Fibroblast of lung (primary cell): ENCODE measurements at regions not wholly inside any gene's neighbourhood (a gene's known extent, or its start where the extent isn't known, plus 50 kb on each side); places are given as distances from the start of the nearest gene placed in this dataset.

Experiments used
- DNase-seq, 2 donors: peaks; one replicate each; pipeline versions ENCODE4 v3.0.0 to v3.0.0-alpha.2; 2010; ENCODE audit warnings: low read depth in 2 of 2
- H2AFZ ChIP-seq: 2 replicates; pipeline ENCODE4 v1.5.1; 2012; ENCODE audit warnings: low read length, control low read depth, inconsistent platforms
- H3K27ac ChIP-seq: 2 replicates; pipeline ENCODE4 v1.5.1; 2011; ENCODE audit warnings: low read length, control low read depth; ENCODE audit not compliant: insufficient read depth
- H3K27me3 ChIP-seq: 2 replicates; pipeline ENCODE4 v1.5.1; 2011; ENCODE audit warnings: mild to moderate bottlenecking, low read length; ENCODE audit not compliant: control insufficient read depth, insufficient read depth
- H3K36me3 ChIP-seq: 2 replicates; pipeline ENCODE4 v1.5.1; 2011; ENCODE audit warnings: low read length; ENCODE audit not compliant: control insufficient read depth, insufficient read depth
- H3K4me1 ChIP-seq: 2 replicates; pipeline ENCODE4 v1.5.1; 2011; ENCODE audit warnings: low read length; ENCODE audit not compliant: control insufficient read depth, insufficient read depth; ENCODE audit errors: extremely low read depth
- H3K4me2 ChIP-seq: 2 replicates; pipeline ENCODE4 v1.5.1; 2011; ENCODE audit warnings: low read length, control low read depth; ENCODE audit not compliant: insufficient read depth; ENCODE audit errors: extremely low read depth
- H3K4me3 ChIP-seq, 4 experiments: fragments of 200-600 bp in 1 of 4; sonication (generic) in 1 of 4; replicated peaks in 1 of 4; 2 replicates each; pipeline ENCODE4 v1.5.1; 2011 to 2016; ENCODE audit warnings: low read length in 4 of 4, low read depth in 3 of 4, mild to moderate bottlenecking in 3 of 4, control low read depth in 2 of 4, inconsistent platforms in 1 of 4, mixed read lengths in 1 of 4; ENCODE audit not compliant: insufficient read depth in 1 of 4; ENCODE audit errors: control extremely low read depth in 1 of 4
- H3K79me2 ChIP-seq: 2 replicates; pipeline ENCODE4 v1.5.1; 2012; ENCODE audit warnings: mild to moderate bottlenecking, low read length, inconsistent platforms; ENCODE audit not compliant: control insufficient read depth, insufficient read depth
- H3K9ac ChIP-seq: 2 replicates; pipeline ENCODE4 v1.5.1; 2011; ENCODE audit warnings: mild to moderate bottlenecking, low read length, control low read depth; ENCODE audit not compliant: insufficient read depth
- H3K9me3 ChIP-seq: 2 replicates; pipeline ENCODE4 v1.5.1; 2012; ENCODE audit warnings: low read depth, low read length; ENCODE audit not compliant: control insufficient read depth, insufficient read depth
- H4K20me1 ChIP-seq: 2 replicates; pipeline ENCODE4 v1.5.1; 2011; ENCODE audit warnings: low read length; ENCODE audit not compliant: control insufficient read depth, insufficient read depth; ENCODE audit errors: extremely low read depth
- EZH2 ChIP-seq: IDR thresholded peaks from 2 replicates; pipeline ENCODE4 v1.5.1; 2012; ENCODE audit warnings: low read length, control low read depth, mild to moderate bottlenecking; ENCODE audit errors: missing control alignments
- TF ChIP-seq, protein P1 (sequence below), 2 donors: IDR thresholded peaks in 1 of 2; conservative IDR thresholded peaks in 1 of 2; 1 replicate in 1 of 2; 2 replicates in 1 of 2; pipeline ENCODE4 v1.5.1; 2011 to 2012; ENCODE audit warnings: low read length in 2 of 2, control low read depth in 1 of 2, inconsistent platforms in 1 of 2, low read depth in 1 of 2, mild to moderate bottlenecking in 1 of 2

DNA sequence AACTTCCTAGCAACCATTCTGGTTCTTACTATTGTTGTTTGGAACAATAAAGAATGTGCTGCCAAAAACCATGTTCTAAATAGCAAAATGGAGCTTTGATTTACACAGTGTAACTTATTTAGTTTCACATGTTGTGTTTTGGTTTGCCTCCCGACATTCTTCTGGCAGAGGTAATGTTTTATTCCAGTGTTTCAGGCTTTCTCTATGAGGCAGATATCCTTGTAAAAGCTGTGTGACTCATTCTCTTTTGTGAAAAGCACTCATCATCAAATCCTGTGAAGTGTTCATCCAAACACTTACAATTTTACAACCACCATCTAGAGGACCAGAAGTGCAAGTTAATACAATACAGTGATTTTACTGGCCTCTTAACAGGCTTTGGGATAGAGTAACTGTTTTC is 219.0 kb upstream of the GIMD1 start:
- no peak overlapping the region for H3K27ac ChIP-seq
- peak in 1 of 2 donors; percentile 87 for DNase-seq
- no peaks in the 10 kb centered on the region for H3K36me3 ChIP-seq
- H3K4me2 ChIP-seq: peak overlapping the region; percentile 41
- peak overlapping the region; percentile 45 for H2AFZ ChIP-seq
- peaks cover 3% of the 10 kb centered on the region for H3K4me1 ChIP-seq
- TF ChIP-seq, protein P1, sequence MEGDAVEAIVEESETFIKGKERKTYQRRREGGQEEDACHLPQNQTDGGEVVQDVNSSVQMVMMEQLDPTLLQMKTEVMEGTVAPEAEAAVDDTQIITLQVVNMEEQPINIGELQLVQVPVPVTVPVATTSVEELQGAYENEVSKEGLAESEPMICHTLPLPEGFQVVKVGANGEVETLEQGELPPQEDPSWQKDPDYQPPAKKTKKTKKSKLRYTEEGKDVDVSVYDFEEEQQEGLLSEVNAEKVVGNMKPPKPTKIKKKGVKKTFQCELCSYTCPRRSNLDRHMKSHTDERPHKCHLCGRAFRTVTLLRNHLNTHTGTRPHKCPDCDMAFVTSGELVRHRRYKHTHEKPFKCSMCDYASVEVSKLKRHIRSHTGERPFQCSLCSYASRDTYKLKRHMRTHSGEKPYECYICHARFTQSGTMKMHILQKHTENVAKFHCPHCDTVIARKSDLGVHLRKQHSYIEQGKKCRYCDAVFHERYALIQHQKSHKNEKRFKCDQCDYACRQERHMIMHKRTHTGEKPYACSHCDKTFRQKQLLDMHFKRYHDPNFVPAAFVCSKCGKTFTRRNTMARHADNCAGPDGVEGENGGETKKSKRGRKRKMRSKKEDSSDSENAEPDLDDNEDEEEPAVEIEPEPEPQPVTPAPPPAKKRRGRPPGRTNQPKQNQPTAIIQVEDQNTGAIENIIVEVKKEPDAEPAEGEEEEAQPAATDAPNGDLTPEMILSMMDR (conservative IDR thresholded peaks at IDR 0.05 in 1 of 2, IDR thresholded peaks at IDR 0.05 in 1 of 2; ENCODE audit: low read depth in 1 of 2, low read length in 2 of 2): no peak
- TF ChIP-seq EZH2: no peak
- H3K4me3 ChIP-seq: no peak overlapping the region
- no peaks in the 10 kb centered on the region for H3K79me2 ChIP-seq
- H3K9me3 ChIP-seq: no peaks in the 10 kb centered on the region
- H4K20me1 ChIP-seq: no peaks in the 10 kb centered on the region
- H3K27me3 ChIP-seq: no peaks in the 10 kb centered on the region
- no peak overlapping the region for H3K9ac ChIP-seq

DNA sequence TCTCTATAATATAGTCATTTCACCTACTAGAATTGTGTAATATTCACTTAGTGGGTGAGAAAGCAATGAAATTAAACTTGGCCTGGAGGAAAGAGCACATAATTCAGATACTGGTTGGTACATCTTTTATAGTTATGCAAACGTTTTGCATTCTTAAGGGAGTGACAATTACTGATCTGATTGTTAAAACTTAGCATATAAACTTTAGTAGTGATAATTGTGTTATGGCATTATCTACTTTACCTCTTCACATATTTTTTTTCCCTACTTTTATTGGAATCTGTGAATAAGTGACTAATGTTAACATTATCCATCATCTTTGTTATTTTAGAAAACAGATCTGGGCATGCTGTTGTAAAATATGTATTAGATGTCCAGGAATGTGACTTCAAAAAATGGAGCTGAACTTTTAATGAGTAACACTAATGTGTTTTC is 217.4 kb upstream of the GIMD1 start:
- Histone ChIP-seq H4K20me1 (no peaks in the 10 kb centered on the region), H3K36me3 (no peaks in the 10 kb centered on the region), H2AFZ (no peak overlapping the region), H3K27me3 (no peaks in the 10 kb centered on the region), H3K9ac (no peak overlapping the region), H3K79me2 (no peaks in the 10 kb centered on the region), H3K4me2 (no peak overlapping the region), H3K27ac (no peak overlapping the region), H3K9me3 (no peaks in the 10 kb centered on the region), H3K4me3 (no peak overlapping the region), H3K4me1 (peaks cover 3% of the 10 kb centered on the region)
- DNase-seq: peak in 1 of 2 donors; percentile 45
- no peak for TF ChIP-seq EZH2
- TF ChIP-seq, protein P1 (conservative IDR thresholded peaks at IDR 0.05 in 1 of 2, IDR thresholded peaks at IDR 0.05 in 1 of 2; ENCODE audit: low read depth in 1 of 2, low read length in 2 of 2): no peak

DNA sequence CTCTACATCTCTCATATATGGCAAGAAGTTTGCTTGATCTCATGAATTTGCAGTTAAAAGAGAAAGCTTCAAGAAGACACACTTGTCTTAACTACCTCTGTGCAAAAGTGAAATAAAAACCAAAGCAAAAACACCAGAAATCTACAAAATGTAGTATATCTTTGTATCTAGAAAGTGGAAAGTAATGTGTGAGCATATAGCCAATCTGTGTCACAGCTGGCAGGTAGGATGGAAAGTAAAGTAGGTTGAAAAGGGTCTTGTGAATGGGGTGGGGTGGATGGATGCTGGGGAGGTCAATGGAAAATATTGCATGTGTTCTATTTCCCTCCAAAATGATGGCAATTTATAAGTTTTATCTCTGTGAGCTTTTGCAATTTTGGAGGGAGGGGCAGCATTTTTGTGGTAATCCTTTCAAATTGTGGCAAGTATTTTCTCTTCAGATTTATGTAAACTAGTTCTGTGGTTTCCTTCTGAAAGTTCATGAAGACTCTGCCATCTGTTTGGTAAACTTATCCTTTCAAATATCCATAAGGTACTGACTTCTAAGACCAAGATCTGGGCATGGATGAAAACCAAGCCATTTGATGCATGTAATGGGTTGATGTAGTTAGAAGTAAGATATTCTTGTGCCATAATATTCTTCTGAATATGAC is 215.9 kb upstream of the GIMD1 start:
- no peaks in the 10 kb centered on the region for H3K36me3 ChIP-seq
- H3K27me3 ChIP-seq: no peaks in the 10 kb centered on the region
- no peaks in the 10 kb centered on the region for H4K20me1 ChIP-seq
- H3K27ac ChIP-seq: peak overlapping the region; percentile 29
- no peak overlapping the region for H2AFZ ChIP-seq
- TF ChIP-seq, protein P1 (conservative IDR thresholded peaks at IDR 0.05 in 1 of 2, IDR thresholded peaks at IDR 0.05 in 1 of 2; ENCODE audit: low read depth in 1 of 2, low read length in 2 of 2): no peak
- TF ChIP-seq EZH2: no peak
- no peak overlapping the region for H3K4me2 ChIP-seq
- no peak overlapping the region for H3K9ac ChIP-seq
- H3K79me2 ChIP-seq: no peaks in the 10 kb centered on the region
- H3K4me3 ChIP-seq: no peak overlapping the region
- no peaks in the 10 kb centered on the region for H3K9me3 ChIP-seq
- peak in 1 of 2 donors; percentile 80 for DNase-seq
- peaks cover 3% of the 10 kb centered on the region for H3K4me1 ChIP-seq
